HG03439 (cell line): ENCODE measurements at regions not wholly inside any gene's neighbourhood (a gene's known extent, or its start where the extent isn't known, plus 50 kb on each side); places are given as distances from the start of the nearest gene placed in this dataset.

Experiments
- ATAC-seq: cut with Tn5 transposase; IDR thresholded peaks from one replicate; pipeline ENCODE4 v1.9.1; 2021; ENCODE audit warnings: mild to moderate bottlenecking, moderate library complexity; ENCODE audit not compliant: unreplicated experiment

DNA sequence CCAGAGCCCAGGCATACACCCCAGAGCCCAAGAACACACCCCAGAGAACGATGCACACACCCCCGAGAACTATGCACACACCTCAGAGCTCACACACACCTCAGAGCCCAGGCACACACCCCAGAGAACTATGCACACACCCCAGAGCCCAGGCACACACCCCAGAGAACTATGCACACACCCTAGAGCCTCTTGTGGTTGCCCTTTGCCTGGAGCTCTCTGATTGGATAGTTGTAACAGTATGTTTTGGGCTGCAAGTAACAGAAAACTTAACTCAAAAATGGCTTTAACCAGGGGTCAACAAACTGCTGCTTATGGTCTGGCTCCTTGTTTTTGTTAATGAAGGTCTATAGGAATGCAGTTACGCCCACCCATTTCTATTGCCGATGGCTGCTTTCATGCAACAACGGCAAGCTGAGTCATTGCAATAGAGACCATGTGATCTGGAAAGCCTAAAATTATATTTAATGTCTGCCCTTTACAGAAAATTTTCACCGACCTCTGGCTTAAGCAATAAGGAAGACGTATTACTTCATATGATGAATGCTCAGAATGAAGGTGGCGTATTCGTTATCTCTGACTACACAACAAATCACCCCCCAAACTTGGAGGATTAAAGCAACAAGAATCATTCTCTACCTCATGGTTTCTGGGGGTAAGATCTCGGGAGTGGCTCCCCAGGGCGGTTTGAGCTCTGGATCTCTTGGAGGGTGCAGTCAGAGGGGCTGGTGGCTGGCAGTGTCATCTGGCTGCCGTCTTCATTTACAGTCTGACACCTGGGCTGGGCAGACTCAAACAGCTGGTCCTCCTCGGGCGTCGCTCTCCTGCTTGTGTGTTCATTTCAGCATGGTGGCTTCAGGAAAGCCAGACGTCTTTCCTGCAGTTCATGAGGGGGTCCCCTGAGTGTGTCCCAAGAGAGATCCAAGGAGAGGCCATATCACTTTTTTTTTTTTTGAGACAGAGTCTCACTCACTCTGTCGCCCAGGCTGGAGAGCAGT lies 66.3 kb upstream of the NCOR2 start:
- ATAC-seq, result no peak

DNA sequence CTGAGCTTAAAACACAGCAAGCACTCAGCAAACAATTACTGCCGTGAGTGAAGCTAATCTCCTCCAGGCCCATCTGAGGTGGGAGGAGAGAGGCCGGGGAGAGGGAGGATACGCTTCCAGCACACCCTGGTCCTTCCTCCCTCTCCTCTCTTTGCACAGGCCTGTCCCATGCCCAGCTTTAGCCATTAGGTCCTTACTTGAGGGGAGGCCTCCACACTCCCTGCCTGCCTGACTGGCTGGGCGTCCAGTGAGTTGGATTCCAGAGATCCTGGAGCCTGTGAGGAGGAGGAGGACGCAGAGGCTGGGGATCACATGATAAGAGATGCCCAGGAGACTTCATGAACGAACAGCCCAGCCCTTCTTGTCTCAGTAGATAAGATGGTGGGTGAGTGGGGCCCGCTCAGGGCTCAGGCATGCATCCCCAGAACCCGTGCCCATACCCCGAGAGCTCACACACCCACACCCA lies 65.1 kb upstream of the NCOR2 start:
- ATAC-seq, result no peak

GRCh38 chr12:124631681-124632256 lies 64.4 kb upstream of the NCOR2 start:
- no peak for ATAC-seq

DNA sequence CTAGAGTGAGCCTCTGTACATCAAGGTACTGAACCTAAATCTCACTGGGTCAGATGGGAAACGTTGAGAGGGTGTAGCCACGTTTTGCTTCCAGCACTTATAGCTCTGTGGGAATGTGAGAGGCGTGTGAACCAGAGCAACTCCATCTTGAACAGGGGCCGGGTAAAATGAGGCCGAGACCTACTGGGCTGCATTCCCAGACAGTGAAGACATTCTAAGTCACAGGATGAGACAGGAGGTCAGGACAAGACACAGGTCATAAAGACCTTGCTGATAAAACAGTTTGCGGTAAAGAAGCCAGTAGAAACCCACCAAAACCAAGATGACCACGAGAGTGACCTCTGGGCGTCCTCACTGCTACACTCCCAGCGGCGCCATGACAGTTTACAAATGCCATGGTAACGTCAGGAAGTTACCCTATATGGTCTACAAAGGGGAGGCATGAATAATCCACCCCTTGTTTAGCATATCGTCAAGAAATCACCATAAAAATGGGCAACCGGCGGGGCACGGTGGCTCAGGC lies 63.4 kb upstream of the NCOR2 start:
- no peak for ATAC-seq

DNA sequence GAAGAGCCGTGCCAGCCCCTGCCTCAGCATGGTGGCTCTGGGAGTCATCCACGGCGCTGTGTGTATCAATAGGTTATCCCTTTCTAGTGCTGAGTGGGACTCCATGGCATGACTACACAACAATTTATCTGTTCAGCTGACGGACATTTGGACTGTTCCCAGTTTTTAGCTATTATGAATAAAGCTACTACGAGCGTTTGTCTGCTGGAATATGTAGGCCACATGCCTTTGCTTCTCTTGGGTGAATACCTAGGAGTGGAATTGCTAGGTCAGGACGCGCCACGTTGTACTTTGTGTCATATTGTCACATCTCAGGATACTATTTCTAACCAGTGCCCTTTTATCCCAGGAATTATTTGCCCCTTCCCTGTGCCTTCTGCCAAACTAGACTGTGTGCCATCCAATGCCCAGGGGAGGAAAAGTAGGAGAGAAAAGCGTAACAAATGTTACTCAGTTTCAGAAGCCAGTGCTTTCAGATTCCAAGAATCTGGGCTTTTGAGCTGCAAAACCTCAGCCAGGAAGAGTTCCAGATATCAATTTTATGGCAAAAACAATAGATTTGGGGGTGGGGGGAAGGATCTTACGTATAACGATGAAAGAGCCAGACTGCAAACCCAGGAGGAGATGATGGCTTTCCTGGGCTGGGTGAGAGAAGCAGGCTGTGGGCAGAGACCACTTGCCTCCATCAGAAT lies 62.5 kb upstream of the NCOR2 start:
- ATAC-seq, result no peak

DNA sequence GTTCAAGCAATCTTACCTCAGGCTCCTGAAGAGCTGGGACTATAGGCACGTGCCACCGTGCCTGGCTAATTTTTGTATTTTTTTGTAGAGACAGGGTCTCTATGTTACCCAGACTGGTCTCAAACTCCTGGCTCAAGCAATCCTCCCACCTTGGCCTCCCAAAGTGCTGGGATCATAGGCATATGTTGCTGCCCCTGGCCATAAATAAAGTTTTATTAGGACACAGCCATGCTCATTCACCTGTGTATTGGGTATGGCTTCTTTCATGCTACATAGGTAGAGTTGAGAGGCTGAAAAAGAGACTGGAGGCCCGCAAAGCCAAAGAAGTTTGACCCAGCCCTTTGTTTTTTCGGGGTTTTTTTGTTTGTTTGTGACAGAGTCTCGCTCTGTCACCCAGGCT lies 61.7 kb upstream of the NCOR2 start:
- no peak for ATAC-seq

GRCh38 chr12:124627956-124628355 lies 60.5 kb upstream of the NCOR2 start:
- no peak for ATAC-seq

- ATAC-seq, result no peak
Observed at GRCh38 chr12:124626971-124627411, 59.6 kb upstream of the NCOR2 start.

- ATAC-seq, result no peak
Observed at GRCh38 chr12:124625867-124626675, 58.7 kb upstream of the NCOR2 start.

DNA sequence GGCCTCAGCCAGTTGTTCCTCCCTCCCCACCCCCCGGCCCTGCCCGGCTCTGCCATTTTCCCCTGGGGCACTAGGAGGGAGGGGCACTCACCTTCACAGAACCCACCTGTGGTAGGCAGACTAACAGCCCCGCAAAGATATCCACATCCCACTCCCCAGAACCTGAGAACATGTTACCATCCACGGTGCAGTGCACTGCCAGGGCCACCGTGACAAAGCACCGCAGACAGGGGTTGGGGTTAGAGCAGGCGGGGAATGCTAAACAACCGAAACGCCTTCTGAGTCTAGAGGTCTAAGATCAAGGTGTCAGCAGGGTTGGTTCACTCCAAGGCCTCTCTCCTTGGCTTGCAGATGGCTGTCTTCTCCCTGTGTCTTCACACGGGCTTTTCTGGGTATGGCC lies 57.4 kb upstream of the NCOR2 start:
- ATAC-seq, result no peak

DNA sequence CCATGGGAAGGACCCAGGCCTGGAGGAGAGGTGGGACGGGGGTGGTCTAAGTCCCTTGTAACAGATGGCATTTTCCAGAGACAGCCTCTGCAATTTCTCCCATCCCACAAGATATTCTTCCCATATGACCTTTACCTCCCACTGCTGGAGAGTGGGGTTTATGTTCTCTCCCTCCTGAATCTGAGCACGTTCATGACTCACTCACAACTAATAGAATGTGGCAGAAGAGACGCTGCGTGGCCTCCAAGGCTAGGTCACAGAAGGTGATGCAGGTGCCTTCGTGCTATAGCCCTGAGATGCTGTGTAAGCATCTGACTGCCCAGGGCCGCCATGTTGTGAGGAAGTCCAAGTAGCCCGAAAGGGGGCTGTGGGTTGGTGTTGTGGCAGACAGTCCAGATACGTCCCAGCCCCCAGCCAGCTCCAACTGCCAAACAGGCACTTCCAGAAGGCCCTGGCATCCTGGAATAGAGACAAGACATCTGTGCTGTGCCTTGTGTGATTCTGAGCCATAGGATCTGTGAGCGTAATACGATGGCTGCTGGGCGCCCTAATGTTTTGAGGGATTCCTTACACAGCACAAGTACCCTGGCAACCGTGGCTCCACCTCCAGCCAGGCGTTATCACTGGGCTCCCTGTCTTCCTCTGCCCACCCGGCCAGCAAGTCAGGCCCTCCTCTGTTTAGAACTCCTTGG lies 56.1 kb upstream of the NCOR2 start:
- ATAC-seq, result no peak

DNA sequence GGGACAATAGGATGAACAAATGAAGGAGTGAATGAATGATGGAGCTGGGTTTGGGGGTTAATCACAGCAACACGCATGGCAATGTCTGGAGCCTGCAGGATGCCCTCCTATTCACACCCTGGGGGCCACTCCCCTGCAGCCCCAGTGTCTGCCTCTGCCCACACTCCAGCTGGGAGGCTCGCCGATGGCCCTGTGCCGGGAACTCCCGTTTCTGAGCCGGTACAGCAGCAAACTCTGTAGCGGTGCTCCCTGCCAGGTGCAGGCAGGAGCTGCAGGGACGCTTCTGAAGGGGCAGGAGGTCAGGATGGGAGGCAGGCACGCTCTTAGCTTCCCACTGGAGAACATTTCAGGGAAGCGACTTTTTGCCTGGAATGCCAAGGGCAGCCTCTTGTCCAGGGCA lies 55.4 kb upstream of the NCOR2 start:
- no peak for ATAC-seq

- ATAC-seq, result no peak
Observed at GRCh38 chr12:124622331-124622730, 54.9 kb upstream of the NCOR2 start.

- no peak for ATAC-seq
Observed at GRCh38 chr12:124621296-124621660, 53.9 kb upstream of the NCOR2 start.

DNA sequence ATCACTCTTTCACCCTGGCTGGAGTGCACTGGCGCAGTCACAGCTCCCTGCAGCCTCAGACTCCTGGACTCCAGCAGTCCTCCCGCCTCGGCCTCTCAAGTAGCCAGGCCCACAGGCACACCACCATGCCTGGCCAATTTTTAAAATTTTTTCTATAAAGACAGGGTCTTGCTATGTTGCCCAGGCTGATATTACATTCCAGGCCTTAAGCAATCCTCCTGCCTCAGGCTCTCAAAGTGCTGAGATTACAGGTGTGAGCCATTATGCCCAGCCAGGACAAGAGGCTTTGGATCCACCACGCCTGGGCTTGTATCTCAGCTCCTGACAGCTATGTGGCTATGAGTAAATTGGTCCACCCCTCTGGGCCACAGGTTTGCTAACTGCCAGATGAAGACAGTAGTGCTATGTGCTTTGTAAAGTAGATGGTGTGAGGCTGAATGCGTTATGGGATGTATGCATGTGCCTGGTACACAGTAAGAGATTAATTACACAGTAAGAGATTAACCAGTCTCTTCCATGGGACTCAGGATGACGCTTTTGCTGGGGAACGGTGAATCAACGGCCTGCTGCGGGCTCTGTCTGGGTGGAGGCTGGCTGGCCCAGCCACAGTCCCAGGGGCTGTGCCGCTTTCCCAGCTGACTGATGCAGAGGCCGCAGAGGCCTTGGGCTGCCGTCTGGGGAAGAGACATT lies 53.3 kb upstream of the NCOR2 start:
- no peak for ATAC-seq

DNA sequence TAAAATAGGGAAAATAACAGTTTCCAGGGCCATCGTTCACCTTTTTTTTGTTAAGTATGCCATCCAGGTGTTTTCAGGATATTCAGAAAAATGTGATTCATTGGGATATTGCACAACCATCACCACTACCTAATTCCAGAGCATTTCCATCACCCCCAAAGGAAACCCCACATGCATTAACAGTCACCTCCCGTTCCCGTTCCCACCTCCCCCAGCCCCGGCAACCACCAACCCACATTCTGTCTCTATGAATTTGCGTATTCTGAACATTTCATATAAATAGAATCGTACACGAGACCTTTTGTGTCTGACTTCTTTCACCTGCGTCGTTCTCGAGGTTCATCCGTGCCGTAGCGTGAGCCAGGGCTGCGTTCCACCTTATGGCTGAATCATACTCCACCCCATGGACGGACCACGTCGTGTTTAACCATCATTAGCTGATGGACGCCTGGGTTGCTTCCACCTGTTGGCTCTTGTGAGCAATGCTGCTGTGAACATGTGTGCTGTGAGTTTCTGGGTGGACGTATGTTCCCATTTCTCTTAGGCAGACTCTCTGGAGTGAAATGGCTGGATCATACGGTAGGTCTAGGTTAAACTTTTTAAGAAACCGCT lies 51.0 kb upstream of the NCOR2 start:
- ATAC-seq, result no peak

DNA sequence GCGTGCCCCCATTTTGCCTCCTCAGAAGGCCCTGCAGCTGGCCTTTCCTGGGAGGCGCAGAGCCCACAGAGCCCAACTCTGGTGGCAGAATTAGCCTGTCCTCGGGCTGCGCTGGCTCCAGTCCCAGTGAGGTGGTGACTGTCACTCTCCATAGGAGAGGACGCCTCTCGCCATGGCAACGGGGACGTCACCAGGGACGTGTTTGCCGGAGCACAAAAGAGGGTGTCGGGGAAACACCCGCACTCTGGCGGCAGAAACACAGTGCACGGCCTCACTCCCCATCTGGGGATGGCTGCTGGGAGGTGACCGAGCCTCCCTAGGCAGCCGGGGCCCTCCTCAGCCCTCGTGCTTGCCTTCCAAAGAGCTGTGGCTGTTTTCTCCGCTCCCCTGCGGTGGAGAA lies 50.2 kb upstream of the NCOR2 start:
- ATAC-seq, result no peak
